ENCODE measurements at regions not wholly inside any gene's neighbourhood (a gene's known extent, or its start where the extent isn't known, plus 50 kb on each side); places are given as distances from the start of the nearest gene placed in this dataset.

DNA sequence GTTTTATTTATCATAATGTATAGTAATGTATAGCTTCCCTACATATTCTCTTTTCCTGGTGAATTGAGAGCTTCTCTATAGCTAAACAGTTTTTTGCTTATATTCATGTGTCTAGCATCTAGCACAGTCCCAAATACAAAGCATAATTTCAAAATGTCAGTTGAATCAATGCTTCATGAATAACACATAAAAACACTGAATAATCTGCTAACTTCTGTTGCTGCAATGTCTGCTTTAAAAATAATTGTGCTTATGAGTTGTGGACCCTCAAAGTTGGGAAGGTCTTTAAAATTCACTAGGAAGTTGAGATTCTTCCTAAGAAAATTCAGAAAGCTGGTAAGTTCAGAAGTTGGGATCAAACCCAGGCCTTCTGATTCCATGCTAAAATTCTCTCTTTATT is 600.9 kb upstream of the FAM98A start:
- TF ChIP-seq, protein P1, sequence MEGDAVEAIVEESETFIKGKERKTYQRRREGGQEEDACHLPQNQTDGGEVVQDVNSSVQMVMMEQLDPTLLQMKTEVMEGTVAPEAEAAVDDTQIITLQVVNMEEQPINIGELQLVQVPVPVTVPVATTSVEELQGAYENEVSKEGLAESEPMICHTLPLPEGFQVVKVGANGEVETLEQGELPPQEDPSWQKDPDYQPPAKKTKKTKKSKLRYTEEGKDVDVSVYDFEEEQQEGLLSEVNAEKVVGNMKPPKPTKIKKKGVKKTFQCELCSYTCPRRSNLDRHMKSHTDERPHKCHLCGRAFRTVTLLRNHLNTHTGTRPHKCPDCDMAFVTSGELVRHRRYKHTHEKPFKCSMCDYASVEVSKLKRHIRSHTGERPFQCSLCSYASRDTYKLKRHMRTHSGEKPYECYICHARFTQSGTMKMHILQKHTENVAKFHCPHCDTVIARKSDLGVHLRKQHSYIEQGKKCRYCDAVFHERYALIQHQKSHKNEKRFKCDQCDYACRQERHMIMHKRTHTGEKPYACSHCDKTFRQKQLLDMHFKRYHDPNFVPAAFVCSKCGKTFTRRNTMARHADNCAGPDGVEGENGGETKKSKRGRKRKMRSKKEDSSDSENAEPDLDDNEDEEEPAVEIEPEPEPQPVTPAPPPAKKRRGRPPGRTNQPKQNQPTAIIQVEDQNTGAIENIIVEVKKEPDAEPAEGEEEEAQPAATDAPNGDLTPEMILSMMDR (conservative IDR thresholded peaks at IDR 0.05) = no peak
- no peak for TF ChIP-seq EZH2 (IDR thresholded peaks at IDR 0.05; ENCODE audit: low read depth)

Data from PC-9 (cell line).